Retinal pigment epithelial cell (primary cell): ENCODE measurements at regions not wholly inside any gene's neighbourhood (a gene's known extent, or its start where the extent isn't known, plus 50 kb on each side); places are given as distances from the start of the nearest gene placed in this dataset.

ENCODE experiments used
- DNase-seq: peaks from one replicate; pipeline ENCODE4 v3.0.0-alpha.2; 2010; ENCODE audit warnings: low read depth
- H3K4me3 ChIP-seq: 2 replicates; pipeline ENCODE4 v1.5.1; 2011; ENCODE audit warnings: mild to moderate bottlenecking, low read length, control low read depth, moderate library complexity
- CTCF ChIP-seq: conservative IDR thresholded peaks from 2 replicates; pipeline ENCODE4 v1.5.1; 2011; ENCODE audit warnings: low read depth, low read length, control low read depth, inconsistent platforms

GRCh38 chr5:36528588-36528987 is 77.8 kb upstream of the SLC1A3 start:
- no peak for TF ChIP-seq CTCF
- no peak overlapping the region for H3K4me3 ChIP-seq
- no peak for DNase-seq

DNA sequence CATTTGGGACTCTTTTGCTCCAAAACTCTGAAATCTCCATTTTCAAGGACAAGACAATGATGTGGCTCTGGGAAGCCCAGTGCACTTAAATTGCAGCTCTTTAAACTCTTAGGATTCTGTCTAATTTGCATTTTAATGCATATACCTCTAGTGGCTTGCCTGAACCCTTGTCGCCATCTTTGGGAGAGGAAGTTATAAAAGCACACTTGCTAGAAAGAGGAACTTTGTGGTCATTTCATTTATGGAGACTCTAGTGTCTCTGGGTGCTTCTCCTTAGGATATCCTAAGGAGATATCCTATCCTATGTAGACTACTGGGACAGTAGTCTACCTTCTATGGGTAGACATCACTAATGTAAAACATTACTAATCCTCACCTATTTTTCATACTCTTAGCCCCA is 77.3 kb upstream of the SLC1A3 start:
- no peak for TF ChIP-seq CTCF
- no peak for DNase-seq
- H3K4me3 ChIP-seq, result no peak overlapping the region

DNA sequence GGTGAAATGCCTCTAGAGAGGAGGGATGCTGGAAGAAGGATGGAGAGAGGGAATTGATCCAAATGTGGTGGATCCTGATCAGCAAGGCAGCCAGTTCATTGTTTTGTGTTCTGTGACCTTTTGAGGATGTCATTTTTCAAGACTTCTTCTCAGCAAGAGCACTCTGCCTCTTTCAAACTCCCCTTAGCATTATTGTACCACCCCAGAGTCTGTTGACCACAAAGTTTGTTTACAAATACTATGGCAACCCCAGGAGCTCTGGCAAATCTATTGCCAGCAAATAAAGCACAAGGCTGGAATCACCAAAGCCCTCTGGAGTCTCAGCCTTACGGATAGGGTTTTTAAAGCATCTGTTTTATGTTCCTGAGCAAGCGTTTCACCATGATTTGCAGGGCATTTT is 76.2 kb upstream of the SLC1A3 start:
- H3K4me3 ChIP-seq, result no peak overlapping the region
- DNase-seq, result no peak
- no peak for TF ChIP-seq CTCF

- no peak for TF ChIP-seq CTCF
- no peak overlapping the region for H3K4me3 ChIP-seq
- DNase-seq, result no peak
Measured at GRCh38 chr5:36531401-36531800, 75.0 kb upstream of the SLC1A3 start.

DNA sequence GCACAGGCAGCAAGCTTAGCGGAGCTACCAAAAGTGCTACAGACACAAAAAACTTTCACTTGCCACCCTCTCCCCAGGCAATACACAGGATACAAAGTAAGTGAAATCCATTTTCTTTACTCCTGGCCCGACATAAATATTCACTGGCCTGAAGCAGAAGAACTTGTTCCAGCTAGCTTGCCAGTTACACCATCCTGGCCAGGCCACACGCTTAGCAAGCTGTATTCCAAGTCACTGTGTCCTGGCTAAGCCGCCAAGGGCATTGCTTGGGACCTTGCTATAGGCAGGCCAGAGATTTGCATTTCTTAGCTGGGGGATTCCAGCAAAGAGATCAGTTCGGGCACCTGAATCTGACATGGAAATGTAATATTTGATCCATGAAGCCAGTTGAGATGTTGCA is 71.0 kb upstream of the SLC1A3 start:
- no peak overlapping the region for H3K4me3 ChIP-seq
- TF ChIP-seq CTCF, result no peak
- DNase-seq, result no peak

DNA sequence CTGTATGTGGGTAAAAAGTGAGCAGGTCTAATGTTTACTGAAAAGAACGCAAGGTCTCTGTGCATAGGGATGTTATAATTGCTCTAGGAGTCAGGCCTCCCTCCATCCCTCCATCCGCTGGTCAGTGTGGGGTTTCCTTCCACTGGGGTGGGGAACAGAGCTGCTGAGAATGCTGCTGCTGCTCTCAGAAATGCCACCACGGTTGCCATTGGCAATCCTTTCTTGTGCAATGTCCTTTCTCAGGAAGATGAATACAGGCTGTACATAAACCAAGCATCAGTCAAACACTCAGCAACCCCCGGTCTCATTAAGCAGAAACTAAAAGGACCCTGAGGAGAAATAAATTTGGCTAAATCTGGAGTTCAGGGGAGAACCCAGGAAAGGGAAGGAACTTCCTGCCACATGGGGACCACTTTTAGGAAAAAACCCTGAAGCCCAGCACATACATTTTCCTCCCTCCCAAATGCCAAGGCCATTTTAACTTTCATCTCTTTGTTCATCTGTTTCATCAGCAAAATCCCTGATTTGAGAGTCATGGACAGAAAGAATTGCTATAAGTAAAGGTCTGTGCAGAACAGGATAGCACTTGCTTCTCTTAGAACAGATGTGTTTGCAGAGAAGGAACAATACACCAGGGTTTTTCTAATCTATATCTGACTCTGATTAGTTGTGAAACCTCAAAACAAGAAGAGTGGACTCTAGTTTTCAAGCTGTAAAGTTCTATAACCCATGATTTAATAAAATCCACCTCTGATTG is 70.4 kb upstream of the SLC1A3 start:
- H3K4me3 ChIP-seq, result no peak overlapping the region
- no peak for DNase-seq
- no peak for TF ChIP-seq CTCF

DNA sequence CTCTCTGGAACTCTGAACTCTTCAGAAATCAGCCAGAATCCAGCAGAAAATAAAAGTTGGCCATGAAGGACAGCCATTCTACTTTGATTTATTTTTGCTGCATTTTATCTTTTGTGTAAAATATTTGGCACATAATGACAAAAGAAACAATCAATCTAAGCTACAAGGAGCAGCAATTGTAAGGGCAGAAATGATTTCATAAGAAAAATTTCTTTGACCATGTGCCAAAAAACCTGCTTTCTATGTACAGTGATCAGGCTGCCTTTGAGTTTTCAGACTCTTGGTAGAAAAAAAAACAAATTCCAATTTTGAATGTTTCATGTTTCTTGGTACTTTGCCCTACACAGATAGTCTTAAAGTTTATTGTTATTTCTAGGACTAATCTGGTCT is 69.8 kb upstream of the SLC1A3 start:
- TF ChIP-seq CTCF, result no peak
- DNase-seq, result no peak
- no peak overlapping the region for H3K4me3 ChIP-seq
